Loucy (cell line): ENCODE measurements at regions not wholly inside any gene's neighbourhood (a gene's known extent, or its start where the extent isn't known, plus 50 kb on each side); places are given as distances from the start of the nearest gene placed in this dataset.

Experiments used
- H2AFZ ChIP-seq: fragments of 200-600 bp; sonication (generic); 2 replicates; pipeline ENCODE4 v1.6.0; 2016; ENCODE audit warnings: antibody characterized with exemption, mild to moderate bottlenecking, low read length, moderate library complexity
- H3F3A ChIP-seq: fragments of 200-600 bp; 2 replicates; pipeline ENCODE4 v1.6.0; 2016; ENCODE audit warnings: antibody characterized with exemption, low read depth, mild to moderate bottlenecking
- H3K27me3 ChIP-seq: fragments of 200-600 bp; sonication (generic); 2 replicates; pipeline ENCODE4 v1.6.1; 2014; ENCODE audit warnings: low read length, mild to moderate bottlenecking; ENCODE audit not compliant: insufficient read depth, poor library complexity, severe bottlenecking
- H3K36me3 ChIP-seq: fragments of 200-600 bp; sonication (generic); 2 replicates; pipeline ENCODE4 v1.6.1; 2016; ENCODE audit warnings: low read length; ENCODE audit not compliant: insufficient read depth
- H3K4me1 ChIP-seq: fragments of 200-600 bp; sonication (generic); 2 replicates; pipeline ENCODE4 v1.5.1; 2014; ENCODE audit warnings: low read length, mild to moderate bottlenecking; ENCODE audit not compliant: insufficient read depth, poor library complexity, severe bottlenecking
- H3K4me2 ChIP-seq: fragments of 200-600 bp; sonication (generic); 2 replicates; pipeline ENCODE4 v1.6.0; 2014; ENCODE audit warnings: antibody characterized with exemption, low read length, low read depth, mild to moderate bottlenecking; ENCODE audit not compliant: poor library complexity, severe bottlenecking
- H3K4me3 ChIP-seq: fragments of 200-600 bp; sonication (generic); 2 replicates; pipeline ENCODE4 v1.5.1; 2014; ENCODE audit warnings: low read length, mild to moderate bottlenecking, mixed read lengths; ENCODE audit not compliant: poor library complexity, severe bottlenecking
- H3K79me2 ChIP-seq: fragments of 200-600 bp; sonication (generic); 2 replicates; pipeline ENCODE4 v1.6.1; 2014; ENCODE audit warnings: low read length; ENCODE audit not compliant: insufficient read depth
- H3K9ac ChIP-seq: fragments of 200-600 bp; sonication (generic); 2 replicates; pipeline ENCODE4 v1.6.0; 2014; ENCODE audit warnings: mild to moderate bottlenecking, low read depth, low read length, moderate library complexity; ENCODE audit not compliant: poor library complexity, severe bottlenecking
- H3K9me2 ChIP-seq: fragments of 200-600 bp; sonication (generic); replicated peaks from 2 replicates; pipeline ENCODE4 v1.6.1; 2016; ENCODE audit warnings: low read depth, low read length, mixed read lengths
- H3K9me3 ChIP-seq: fragments of 200-600 bp; sonication (generic); 2 replicates; pipeline ENCODE4 v1.6.1; 2014; ENCODE audit warnings: mild to moderate bottlenecking, antibody characterized with exemption, low read length, low read depth; ENCODE audit not compliant: insufficient read depth
- H4K20me1 ChIP-seq: fragments of 200-600 bp; sonication (generic); 2 replicates; pipeline ENCODE4 v1.6.0; 2014; ENCODE audit warnings: antibody characterized with exemption, low read length, mild to moderate bottlenecking; ENCODE audit not compliant: insufficient read depth, poor library complexity, severe bottlenecking
- EZH2phosphoT487 ChIP-seq: fragments of 200-600 bp; IDR thresholded peaks from 2 replicates; pipeline ENCODE4 v1.6.1; 2018; ENCODE audit warnings: antibody characterized with exemption, mild to moderate bottlenecking, moderate library complexity, borderline replicate concordance
- TF ChIP-seq, protein P1 (sequence below): fragments of 200-600 bp; sonication (generic); conservative IDR thresholded peaks from 2 replicates; pipeline ENCODE4 v1.5.1; 2014; ENCODE audit warnings: mild to moderate bottlenecking, antibody characterized with exemption, low read length

DNA sequence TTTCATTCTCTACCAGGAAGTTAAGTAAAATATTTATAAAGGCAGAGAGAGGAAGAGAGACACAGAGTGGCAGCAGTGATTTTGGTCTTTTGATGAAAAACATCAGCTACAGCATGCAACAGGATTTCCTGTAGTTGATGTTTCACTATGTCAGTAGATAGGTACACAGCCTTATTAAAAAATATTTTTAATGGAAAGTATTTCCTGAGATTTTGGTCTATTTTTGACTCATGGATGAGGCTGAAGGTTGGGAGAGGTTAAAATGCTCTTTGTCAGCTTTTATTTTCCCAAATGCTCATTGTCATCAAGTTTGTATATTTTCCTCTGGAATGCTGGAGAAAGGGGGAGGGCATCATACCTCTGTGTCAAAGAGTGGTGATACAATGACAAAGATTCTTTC, 1112.5 kb downstream of the CBLN2 start:
- Histone ChIP-seq H3K79me2 (no peaks in the 10 kb centered on the region), H3K4me1 (no peaks in the 10 kb centered on the region), H3K4me2 (no peak overlapping the region), H3K9me2 (no peaks in the 10 kb centered on the region), H4K20me1 (no peaks in the 10 kb centered on the region), H3K9ac (no peak overlapping the region), H3F3A (no peaks in the 10 kb centered on the region), H2AFZ (no peak overlapping the region), H3K36me3 (no peaks in the 10 kb centered on the region), H3K27me3 (no peaks in the 10 kb centered on the region), H3K9me3 (no peaks in the 10 kb centered on the region), H3K4me3 (no peak overlapping the region)
- TF ChIP-seq, protein P1, sequence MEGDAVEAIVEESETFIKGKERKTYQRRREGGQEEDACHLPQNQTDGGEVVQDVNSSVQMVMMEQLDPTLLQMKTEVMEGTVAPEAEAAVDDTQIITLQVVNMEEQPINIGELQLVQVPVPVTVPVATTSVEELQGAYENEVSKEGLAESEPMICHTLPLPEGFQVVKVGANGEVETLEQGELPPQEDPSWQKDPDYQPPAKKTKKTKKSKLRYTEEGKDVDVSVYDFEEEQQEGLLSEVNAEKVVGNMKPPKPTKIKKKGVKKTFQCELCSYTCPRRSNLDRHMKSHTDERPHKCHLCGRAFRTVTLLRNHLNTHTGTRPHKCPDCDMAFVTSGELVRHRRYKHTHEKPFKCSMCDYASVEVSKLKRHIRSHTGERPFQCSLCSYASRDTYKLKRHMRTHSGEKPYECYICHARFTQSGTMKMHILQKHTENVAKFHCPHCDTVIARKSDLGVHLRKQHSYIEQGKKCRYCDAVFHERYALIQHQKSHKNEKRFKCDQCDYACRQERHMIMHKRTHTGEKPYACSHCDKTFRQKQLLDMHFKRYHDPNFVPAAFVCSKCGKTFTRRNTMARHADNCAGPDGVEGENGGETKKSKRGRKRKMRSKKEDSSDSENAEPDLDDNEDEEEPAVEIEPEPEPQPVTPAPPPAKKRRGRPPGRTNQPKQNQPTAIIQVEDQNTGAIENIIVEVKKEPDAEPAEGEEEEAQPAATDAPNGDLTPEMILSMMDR = no peak
- no peak for TF ChIP-seq EZH2phosphoT487

DNA sequence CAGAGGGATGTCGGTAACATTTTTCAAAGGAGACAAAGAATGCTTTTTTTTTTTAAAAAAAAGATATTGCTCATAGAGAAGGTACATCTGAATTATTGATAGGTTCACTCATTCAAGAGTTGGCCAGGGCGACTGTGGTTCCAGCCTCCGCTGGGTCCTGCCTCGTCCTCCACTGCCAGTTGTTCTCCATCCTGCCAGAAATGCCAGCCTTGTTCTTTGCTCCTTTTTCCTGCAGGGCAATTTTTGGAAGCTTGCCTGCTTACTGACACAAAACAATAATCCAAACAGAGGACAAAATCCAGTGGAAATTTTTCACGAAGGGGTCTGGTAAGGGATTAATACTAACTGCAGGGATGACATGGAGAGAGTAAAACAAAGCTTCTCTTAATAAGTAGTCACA, 1113.0 kb downstream of the CBLN2 start:
- Histone ChIP-seq H4K20me1 (no peaks in the 10 kb centered on the region), H3K79me2 (no peaks in the 10 kb centered on the region), H3K27me3 (no peaks in the 10 kb centered on the region), H3K9me3 (no peaks in the 10 kb centered on the region), H3K4me2 (no peak overlapping the region), H3K36me3 (no peaks in the 10 kb centered on the region), H3K9me2 (no peaks in the 10 kb centered on the region), H2AFZ (no peak overlapping the region), H3K4me1 (no peaks in the 10 kb centered on the region), H3K9ac (no peak overlapping the region), H3K4me3 (no peak overlapping the region), H3F3A (no peaks in the 10 kb centered on the region)
- no peak for TF ChIP-seq EZH2phosphoT487
- TF ChIP-seq, protein P1 = no peak

DNA sequence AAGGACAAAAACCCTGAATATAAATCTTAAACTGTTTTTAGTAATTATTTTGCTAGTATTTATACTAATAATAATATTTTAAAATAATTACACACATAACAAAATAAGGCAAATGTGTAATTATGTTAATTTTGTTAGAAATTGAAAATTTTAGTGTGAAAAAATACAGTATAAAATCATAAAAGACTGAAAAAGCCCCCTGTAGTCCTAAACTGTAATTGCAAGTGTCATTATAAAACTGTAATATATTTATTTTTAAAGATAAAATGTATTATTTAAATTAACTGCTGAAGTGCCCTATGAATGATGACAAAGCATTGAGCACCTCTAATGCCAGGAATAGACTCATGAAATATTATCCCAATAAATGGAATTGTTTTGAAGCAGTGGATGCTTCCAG, 1117.7 kb downstream of the CBLN2 start:
- Histone ChIP-seq H3F3A (no peaks in the 10 kb centered on the region), H3K36me3 (no peaks in the 10 kb centered on the region), H3K9me3 (no peaks in the 10 kb centered on the region), H3K4me2 (no peak overlapping the region), H4K20me1 (no peaks in the 10 kb centered on the region), H3K79me2 (no peaks in the 10 kb centered on the region), H3K9ac (no peak overlapping the region), H3K27me3 (no peaks in the 10 kb centered on the region), H3K4me3 (no peak overlapping the region), H3K9me2 (no peaks in the 10 kb centered on the region), H2AFZ (no peak overlapping the region), H3K4me1 (no peaks in the 10 kb centered on the region)
- TF ChIP-seq, protein P1 = no peak
- TF ChIP-seq EZH2phosphoT487 = no peak
